B cell (primary cell): ENCODE measurements at regions not wholly inside any gene's neighbourhood (a gene's known extent, or its start where the extent isn't known, plus 50 kb on each side); places are given as distances from the start of the nearest gene placed in this dataset.

Experiments used
- ATAC-seq: fragments of 200-7000 bp; cut with Tn5 transposase; one replicate; pipeline ENCODE4 v1.10.0; 2021; ENCODE audit warnings: low read depth, mild to moderate bottlenecking, moderate number of reproducible peaks, moderate library complexity
- CTCF ChIA-PET: fragments of 350-600 bp; sonication (Branson Sonifier 250); formaldehyde crosslinking; loops from one replicate; lab custom pipeline; 2021; ENCODE audit warnings: antibody characterized with exemption, inconsistent platforms; lab: Charles Lee
- POLR2A ChIA-PET: fragments of 350-600 bp; sonication (Branson Sonifier 250); formaldehyde crosslinking; loops from one replicate; lab custom pipeline; 2021; ENCODE audit warnings: antibody characterized with exemption; lab: Charles Lee
- DNase-seq: peaks from one replicate; pipeline ENCODE4 v3.0.0; 2013
- H2AFZ ChIP-seq: 2 replicates; pipeline ENCODE4 v1.6.1; 2012; ENCODE audit warnings: mild to moderate bottlenecking, low read depth, low read length; ENCODE audit not compliant: insufficient read depth, poor library complexity, severe bottlenecking
- H3K27ac ChIP-seq, 2 donors: 1 replicate in 1 of 2; 2 replicates in 1 of 2; pipeline ENCODE4 v1.5.1; 2012 to 2013; ENCODE audit warnings: low read length in 2 of 2, mild to moderate bottlenecking in 2 of 2, moderate library complexity in 1 of 2
- H3K27me3 ChIP-seq, 4 experiments: fragments of 200-600 bp in 1 of 4; sonication (generic) in 1 of 4; replicated peaks in 1 of 4; 1 replicate in 2 of 4; 2 replicates in 2 of 4; pipeline versions ENCODE4 v1.6.1 to v1.7.0; 2013 to 2016; ENCODE audit warnings: low read length in 3 of 4, mild to moderate bottlenecking in 2 of 4, mixed read lengths in 1 of 4, moderate library complexity in 1 of 4; ENCODE audit not compliant: insufficient read depth in 4 of 4, control insufficient read depth in 3 of 4; ENCODE audit errors: control extremely low read depth in 1 of 4
- H3K36me3 ChIP-seq, 2 experiments: replicated peaks in 1 of 2; 1 replicate in 1 of 2; 2 replicates in 1 of 2; pipeline versions ENCODE4 v1.6.1 to v1.7.1; 2013; ENCODE audit warnings: low read length in 1 of 2; ENCODE audit not compliant: insufficient read depth in 2 of 2, control insufficient read depth in 1 of 2; ENCODE audit errors: control extremely low read depth in 1 of 2, extremely low read depth in 1 of 2
- H3K4me1 ChIP-seq, 2 donors: fragments of 200-600 bp in 1 of 2; sonication (generic) in 1 of 2; 1 replicate in 1 of 2; 2 replicates in 1 of 2; pipeline versions ENCODE4 v1.5.1 to v1.6.1; 2013 to 2017; ENCODE audit warnings: low read length in 2 of 2; ENCODE audit not compliant: control insufficient read depth in 2 of 2, insufficient read depth in 2 of 2
- H3K4me2 ChIP-seq: replicated peaks from 2 replicates; pipeline ENCODE3; 2012; ENCODE audit warnings: mild to moderate bottlenecking, low read depth, low read length; ENCODE audit not compliant: poor library complexity, severe bottlenecking
- H3K4me3 ChIP-seq, 5 experiments: fragments of 200-600 bp in 1 of 5; sonication (generic) in 1 of 5; 1 replicate in 3 of 5; 2 replicates in 2 of 5; pipeline versions ENCODE4 v1.5.1 to v1.7.0; 2011 to 2016; ENCODE audit warnings: low read length in 4 of 5, mild to moderate bottlenecking in 4 of 5, low read depth in 2 of 5, control low read depth in 1 of 5, moderate library complexity in 1 of 5; ENCODE audit not compliant: insufficient read depth in 1 of 5; ENCODE audit errors: control extremely low read depth in 1 of 5, extremely low read depth in 1 of 5
- H3K79me2 ChIP-seq: fragments of 200-600 bp; sonication (generic); one replicate; pipeline ENCODE4 v1.6.0; 2016; ENCODE audit warnings: low read length; ENCODE audit not compliant: control insufficient read depth, insufficient read depth
- H3K9ac ChIP-seq: fragments of 200-600 bp; sonication (generic); 2 replicates; pipeline ENCODE4 v1.6.1; 2017; ENCODE audit warnings: mild to moderate bottlenecking, low read length, moderate library complexity
- H3K9me3 ChIP-seq, 3 donors: one replicate each; pipeline versions ENCODE4 v1.6.1 to v1.7.1; 2013; ENCODE audit warnings: low read length in 2 of 3; ENCODE audit not compliant: control insufficient read depth in 2 of 3, insufficient read depth in 1 of 3; ENCODE audit errors: control extremely low read depth in 1 of 3
- H4K20me1 ChIP-seq: 2 replicates; pipeline ENCODE4 v1.6.0; 2012; ENCODE audit warnings: mild to moderate bottlenecking, low read length; ENCODE audit not compliant: insufficient read depth, control insufficient read depth, poor library complexity, severe bottlenecking
- H3K27ac Mint-ChIP-seq: one replicate; pipeline ENCODE4 v1.8.0; 2021; ENCODE audit warnings: mixed read lengths
- H3K27me3 Mint-ChIP-seq: one replicate; pipeline ENCODE4 v1.8.0; 2021; ENCODE audit warnings: mixed read lengths
- H3K4me1 Mint-ChIP-seq: one replicate; pipeline ENCODE4 v1.8.0; 2021; ENCODE audit warnings: mixed read lengths
- H3K4me3 Mint-ChIP-seq: one replicate; pipeline ENCODE4 v1.8.0; 2021; ENCODE audit warnings: mixed read lengths
- H3K9me3 Mint-ChIP-seq: one replicate; pipeline ENCODE4 v1.8.0; 2022; ENCODE audit warnings: mixed read lengths; ENCODE audit not compliant: insufficient read depth
- CTCF ChIP-seq: fragments of 200-600 bp; IDR thresholded peaks from one replicate; pipeline ENCODE4 v1.8.0; 2022; ENCODE audit warnings: antibody characterized with exemption, mild to moderate bottlenecking
- EZH2 ChIP-seq: IDR thresholded peaks from 2 replicates; pipeline ENCODE4 v1.6.1; 2012; ENCODE audit warnings: borderline replicate concordance, low read depth, mild to moderate bottlenecking, moderate library complexity, low read length; ENCODE audit not compliant: insufficient read depth, poor library complexity, severe bottlenecking
- WGBS: methylation state at CpG from one replicate; pipeline ENCODE4 v1.1.5; 2013; ENCODE audit warnings: missing lambda C conversion rate; ENCODE audit not compliant: insufficient coverage; 5-methylcytosine and 5-hydroxymethylcytosine counted together
- intact Hi-C: fragments of 100-400 bp; cut with micrococcal nuclease; formaldehyde crosslinking; loops from one replicate; pipeline ENCODE4 v1.10.0; 2022

- no peak overlapping the region for H3K4me3 Mint-ChIP-seq
- 88% methylated on average over 5 of the region's 6 CpGs for WGBS
- H3K4me3 ChIP-seq = no peak overlapping the region
Measured at GRCh38 chr9:14961372-14962068, 51.3 kb upstream of the FREM1 start.

GRCh38 chr9:14960881-14961280 is 50.7 kb upstream of the FREM1 start:
- no peaks in the 10 kb centered on the region for H3K36me3 ChIP-seq
- POLR2A ChIA-PET = no interaction called here
- no peaks in the 10 kb centered on the region for H3K79me2 ChIP-seq
- intact Hi-C loops = no loop called here
- CTCF ChIA-PET = no interaction called here
- DNase-seq (no peak), ATAC-seq (no peak)
- no peak overlapping the region for H3K4me2 ChIP-seq
- H3K4me1 ChIP-seq = no peaks in the 10 kb centered on the region
- no peak overlapping the region for H3K9ac ChIP-seq
- TF ChIP-seq EZH2 = no peak
- TF ChIP-seq CTCF = no peak
- WGBS = no CpG with 5 or more reads among the region's 4 CpGs
- no peak overlapping the region for H3K4me3 ChIP-seq
- no peak overlapping the region for H3K27ac ChIP-seq
- Mint-ChIP-seq H3K27me3 (no peaks in the 10 kb centered on the region), H3K4me3 (no peak overlapping the region), H3K27ac (no peak overlapping the region), H3K4me1 (no peaks in the 10 kb centered on the region), H3K9me3 (no peaks in the 10 kb centered on the region)
- H3K27me3 ChIP-seq = no peaks in the 10 kb centered on the region
- no peaks in the 10 kb centered on the region for H3K9me3 ChIP-seq
- H2AFZ ChIP-seq = no peak overlapping the region
- H4K20me1 ChIP-seq = no peaks in the 10 kb centered on the region

More at GRCh38 chr9:14961372-14962068, 51.3 kb upstream of the FREM1 start:
- no peaks in the 10 kb centered on the region for H3K4me1 ChIP-seq
- ATAC-seq (no peak), DNase-seq (no peak)
- H3K9ac ChIP-seq = no peak overlapping the region
- no peak for TF ChIP-seq CTCF
- no peak for TF ChIP-seq EZH2
- no peaks in the 10 kb centered on the region for H3K9me3 ChIP-seq
- H4K20me1 ChIP-seq = no peaks in the 10 kb centered on the region
- H3K36me3 ChIP-seq = no peaks in the 10 kb centered on the region
- ChIA-PET CTCF (no interaction called here), POLR2A (no interaction called here)
- no peaks in the 10 kb centered on the region for H3K27me3 Mint-ChIP-seq
- H2AFZ ChIP-seq = no peak overlapping the region
- no peaks in the 10 kb centered on the region for H3K9me3 Mint-ChIP-seq
- intact Hi-C loops = no loop called here
- no peak overlapping the region for H3K27ac ChIP-seq
- H3K79me2 ChIP-seq = no peaks in the 10 kb centered on the region
- H3K27me3 ChIP-seq = no peaks in the 10 kb centered on the region
- H3K4me1 Mint-ChIP-seq = no peaks in the 10 kb centered on the region
- no peak overlapping the region for H3K4me2 ChIP-seq
- no peak overlapping the region for H3K27ac Mint-ChIP-seq
